ENCODE measurements at regions not wholly inside any gene's neighbourhood (a gene's known extent, or its start where the extent isn't known, plus 50 kb on each side); places are given as distances from the start of the nearest gene placed in this dataset.

- TF ChIP-seq CTCF (IDR thresholded peaks at IDR 0.05) (no peak), POLR2A (IDR thresholded peaks at IDR 0.05) (no peak)
Observed at GRCh38 chr9:79403495-79403894, 168.3 kb upstream of the TLE4 start.

All from breast epithelium (tissue), 3 donors.